Upper lobe of left lung (tissue), 6 donors: ENCODE measurements at regions not wholly inside any gene's neighbourhood (a gene's known extent, or its start where the extent isn't known, plus 50 kb on each side); places are given as distances from the start of the nearest gene placed in this dataset.
"Not testable (repeated sequence)": the region's sequence is repeated elsewhere in the genome, so short reads cannot be mapped to it uniquely, and the experiment has no call there.

Experiments
- ATAC-seq, 2 donors: fragments of 200-7000 bp; cut with Tn5 transposase; one replicate each; pipeline ENCODE4 v1.9.1; 2022; ENCODE audit warnings: mild to moderate bottlenecking in 2 of 2, moderate library complexity in 2 of 2; ENCODE audit not compliant: low FRiP score in 2 of 2
- DNase-seq, 2 donors: peaks; one replicate each; pipeline ENCODE4 v3.0.0-alpha.2; 2019 to 2020
- H3K27ac ChIP-seq, 4 donors: fragments of 200-600 bp; sonication (generic); one replicate each; pipeline ENCODE4 v1.5.1; 2016 to 2019
- H3K27me3 ChIP-seq, 4 donors: fragments of 200-600 bp; sonication (generic); one replicate each; pipeline ENCODE4 v1.5.1; 2017 to 2019
- H3K36me3 ChIP-seq, 4 donors: fragments of 200-600 bp; sonication (generic); one replicate each; pipeline ENCODE4 v1.5.1; 2016 to 2019
- H3K4me1 ChIP-seq, 4 donors: fragments of 200-600 bp; sonication (generic); one replicate each; pipeline ENCODE4 v1.5.1; 2018 to 2019
- H3K4me3 ChIP-seq, 4 donors: fragments of 200-600 bp; sonication (generic); one replicate each; pipeline ENCODE4 v1.5.1; 2017 to 2019; ENCODE audit warnings: mild to moderate bottlenecking in 2 of 4, moderate library complexity in 1 of 4
- H3K9me3 ChIP-seq, 4 donors: fragments of 200-600 bp; sonication (generic); one replicate each; pipeline ENCODE4 v1.5.1; 2018 to 2019
- CTCF ChIP-seq, 6 experiments: fragments of 450-650 bp in 4 of 6; fragments of 200-600 bp in 2 of 6; sonication (generic) in 2 of 6; IDR thresholded peaks; one replicate each; pipeline ENCODE4 v1.5.1; 2016 to 2019; ENCODE audit warnings: antibody characterized with exemption in 6 of 6
- EP300 ChIP-seq, 4 donors: sonication (generic); formaldehyde crosslinking; IDR thresholded peaks; one replicate each; pipeline ENCODE4 v1.5.1; 2017; ENCODE audit warnings: antibody characterized with exemption in 4 of 4, control low read depth in 2 of 4
- POLR2A ChIP-seq, 4 donors: fragments of 450-650 bp; IDR thresholded peaks; one replicate each; pipeline ENCODE4 v1.5.1; 2016 to 2017; ENCODE audit warnings: antibody characterized with exemption in 4 of 4, mild to moderate bottlenecking in 2 of 4
- POLR2AphosphoS5 ChIP-seq, 2 donors: sonication (generic); formaldehyde crosslinking; IDR thresholded peaks; one replicate each; pipeline ENCODE4 v1.5.1; 2017; ENCODE audit warnings: antibody characterized with exemption in 2 of 2
- WGBS, 2 donors: methylation state at CpG; one replicate each; pipeline ENCODE4 v1.1.5; 2017 to 2018; 5-methylcytosine and 5-hydroxymethylcytosine counted together
- donor health status: DM: no; HTN: no; CAD: no; lungs with moderate emphysema.
- donor health status: DM: no; HTN: yes; CAD: no; lungs with severe emphysema.

DNA sequence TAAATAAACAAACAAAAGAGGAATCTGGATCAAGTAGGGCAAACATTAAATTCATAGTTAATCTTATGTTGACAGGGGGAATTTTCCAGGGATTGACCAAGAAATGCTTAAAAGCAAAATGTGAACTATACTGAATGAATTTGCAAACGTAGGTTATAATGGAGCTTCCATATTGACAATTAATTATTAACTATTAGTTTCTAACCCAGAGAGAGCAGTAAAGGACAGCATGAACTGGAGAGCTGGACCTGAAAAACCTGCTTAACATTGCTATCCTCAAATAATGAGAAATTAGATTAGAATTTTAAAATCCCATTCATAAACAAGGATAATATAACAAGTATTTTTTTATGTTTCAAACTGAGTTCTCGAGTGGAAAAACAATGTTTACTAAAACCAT is 1089.6 kb downstream of the DNAJB9 start:
- no peak overlapping the region for H3K27ac ChIP-seq
- no peak overlapping the region for H3K4me3 ChIP-seq
- ATAC-seq (no peak), DNase-seq (no peak)
- no peak for TF ChIP-seq CTCF (IDR thresholded peaks at IDR 0.05)
- TF ChIP-seq POLR2AphosphoS5 (IDR thresholded peaks at IDR 0.05) = no peak
- no peak for TF ChIP-seq EP300 (IDR thresholded peaks at IDR 0.05)
- no peak for TF ChIP-seq POLR2A (IDR thresholded peaks at IDR 0.05)
- H3K27me3 ChIP-seq = no peaks in the 10 kb centered on the region
- 56 to 69% methylated on average over 2 of the region's 2 CpGs for WGBS, 2 donors
- no peaks in the 10 kb centered on the region for H3K4me1 ChIP-seq
- H3K9me3 ChIP-seq = no peaks in the 10 kb centered on the region
- H3K36me3 ChIP-seq = no peaks in the 10 kb centered on the region

DNA sequence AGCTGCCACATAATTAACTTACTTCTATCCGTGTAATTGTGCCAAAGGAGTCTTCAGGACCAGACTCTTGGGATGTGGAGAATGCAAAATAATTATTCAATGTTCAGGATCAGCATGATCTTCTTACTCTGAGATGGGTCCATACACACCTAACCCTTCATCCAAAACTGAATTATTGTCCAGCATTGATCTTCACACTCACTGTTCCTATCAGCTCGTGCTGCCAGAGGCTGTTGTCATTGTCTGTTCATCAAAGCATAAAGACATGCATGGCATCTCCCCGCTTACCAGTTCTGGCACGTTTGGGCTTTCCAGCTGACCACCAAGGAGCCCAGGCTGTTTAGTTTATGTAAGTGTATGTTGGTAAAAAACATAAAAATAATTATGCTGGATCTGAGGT is 1090.7 kb downstream of the DNAJB9 start:
- Histone ChIP-seq H3K4me1 (no peaks in the 10 kb centered on the region), H3K36me3 (no peaks in the 10 kb centered on the region), H3K4me3 (no peak overlapping the region), H3K9me3 (no peaks in the 10 kb centered on the region), H3K27ac (no peak overlapping the region), H3K27me3 (no peaks in the 10 kb centered on the region)
- no peak for TF ChIP-seq POLR2AphosphoS5 (IDR thresholded peaks at IDR 0.05)
- TF ChIP-seq EP300 (IDR thresholded peaks at IDR 0.05) = no peak
- no peak for TF ChIP-seq CTCF (IDR thresholded peaks at IDR 0.05)
- DNase-seq (no peak), ATAC-seq (no peak)
- 67 to 85% methylated on average over 4 of the region's 4 CpGs for WGBS, 2 donors

DNA sequence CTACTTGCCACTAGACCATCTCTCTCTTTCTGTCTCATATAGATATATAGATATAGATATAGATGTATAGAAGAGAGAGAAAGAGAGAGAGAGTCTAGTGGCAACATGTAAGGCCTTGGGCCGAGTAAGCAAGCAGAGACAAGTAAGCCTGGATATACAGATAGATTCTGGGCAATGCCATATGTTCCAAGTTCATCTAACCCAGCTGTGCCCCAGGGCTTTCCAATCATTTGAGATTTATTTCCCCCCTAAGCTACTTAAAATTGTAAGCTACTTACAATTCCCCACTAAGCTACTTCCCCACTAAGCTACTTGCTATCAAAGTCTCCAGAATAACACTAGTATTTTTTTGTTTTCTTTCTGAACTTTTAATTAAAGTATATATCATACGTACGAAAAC is 1094.1 kb downstream of the DNAJB9 start:
- H3K27me3 ChIP-seq = no peaks in the 10 kb centered on the region
- no peak for DNase-seq
- H3K4me3 ChIP-seq = no peak overlapping the region
- H3K4me1 ChIP-seq = no peaks in the 10 kb centered on the region
- TF ChIP-seq EP300 (IDR thresholded peaks at IDR 0.05) (no peak), POLR2A (IDR thresholded peaks at IDR 0.05) (no peak), CTCF (IDR thresholded peaks at IDR 0.05) (no peak), POLR2AphosphoS5 (IDR thresholded peaks at IDR 0.05) (no peak)
- no peaks in the 10 kb centered on the region for H3K36me3 ChIP-seq
- no peak for ATAC-seq
- no peak overlapping the region for H3K27ac ChIP-seq
- 86 to 87% methylated on average over 3 of the region's 3 CpGs for WGBS, 2 donors
- H3K9me3 ChIP-seq = no peaks in the 10 kb centered on the region

GRCh38 chr7:109687269-109687668 is 1117.6 kb downstream of the DNAJB9 start:
- not testable (repeated sequence) for H3K4me1 ChIP-seq, H3K4me3 ChIP-seq, DNase-seq, H3K36me3 ChIP-seq, H3K9me3 ChIP-seq, H3K27ac ChIP-seq, H3K27me3 ChIP-seq, ATAC-seq
- WGBS, 2 donors = 93 to 95% methylated on average over 2 of the region's 2 CpGs

DNA sequence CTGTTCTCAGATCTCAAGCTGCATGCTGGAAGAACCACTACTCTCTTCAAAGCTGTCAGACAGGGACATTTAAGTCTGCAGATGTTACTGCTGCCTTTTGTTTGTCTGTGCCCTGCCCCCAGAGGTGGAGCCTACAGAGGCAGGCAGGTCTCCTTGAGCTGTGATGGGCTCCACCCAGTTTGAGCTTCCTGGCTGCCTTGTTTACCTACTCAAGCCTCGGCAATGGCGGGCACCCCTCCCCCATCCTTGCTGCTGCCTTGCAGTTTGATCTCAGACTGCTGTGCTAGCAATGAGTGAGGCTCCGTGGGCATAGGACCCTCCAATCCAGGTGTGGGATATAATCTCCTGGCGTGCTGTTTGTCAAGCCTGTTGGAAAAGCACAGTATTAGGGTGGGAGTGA is 1122.9 kb downstream of the DNAJB9 start:
- 62 to 69% methylated on average over 3 to 4 of the region's 4 CpGs for WGBS, 2 donors
- not testable (repeated sequence) for DNase-seq, ATAC-seq

DNA sequence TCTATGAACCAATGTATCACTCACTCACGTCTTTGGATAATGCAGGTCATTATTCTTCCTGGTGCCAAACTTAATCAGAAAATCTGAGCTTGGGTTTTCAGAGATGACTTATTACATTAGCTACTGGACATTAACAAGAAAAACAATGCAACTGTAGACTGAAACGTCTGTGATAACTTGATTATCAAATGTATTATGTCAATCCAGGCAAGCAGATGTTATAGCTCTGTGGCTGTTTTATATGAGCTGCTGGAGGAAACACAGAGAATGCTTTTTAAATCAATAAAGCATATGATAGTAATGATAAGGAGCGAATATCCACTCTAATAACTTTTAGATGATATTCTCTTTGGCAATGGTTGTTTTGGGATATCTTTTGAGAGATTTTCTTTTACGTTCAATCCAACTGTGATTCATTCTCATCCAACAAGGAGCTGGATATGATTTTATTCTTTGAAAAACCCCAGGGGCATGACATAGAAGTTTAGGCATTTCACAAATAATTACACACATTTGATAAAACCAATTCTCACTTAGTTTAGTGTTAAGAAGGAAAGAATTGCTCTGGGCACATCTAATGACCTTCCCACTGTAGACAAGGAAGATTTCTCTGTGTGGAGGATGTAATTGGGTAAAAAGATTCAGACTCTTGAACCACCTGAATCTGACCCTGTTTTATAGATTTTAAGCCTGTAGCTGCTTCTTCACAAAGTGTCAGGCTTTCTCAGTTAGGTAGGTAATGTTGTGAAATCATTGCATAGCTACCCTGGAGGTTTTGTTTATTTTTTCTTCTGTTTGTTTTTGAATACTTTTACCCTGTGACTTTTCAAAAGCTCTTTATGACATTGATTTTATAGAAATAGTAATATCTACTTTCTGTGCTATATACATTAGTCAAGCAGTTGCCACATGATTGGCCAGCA is 1124.7 kb downstream of the DNAJB9 start:
- no peak for ATAC-seq
- 57 to 68% methylated on average over 4 of the region's 4 CpGs for WGBS, 2 donors
- no peak overlapping the region for H3K27ac ChIP-seq

More for the DNA sequence above, 1122.9 kb downstream of the DNAJB9 start:
- not testable (repeated sequence) for H3K27ac ChIP-seq, H3K4me1 ChIP-seq, H3K36me3 ChIP-seq, H3K4me3 ChIP-seq, H3K27me3 ChIP-seq, H3K9me3 ChIP-seq

More for the DNA sequence above, 1124.7 kb downstream of the DNAJB9 start:
- Histone ChIP-seq H3K27me3 (no peaks in the 10 kb centered on the region), H3K36me3 (no peaks in the 10 kb centered on the region), H3K4me3 (no peak overlapping the region), H3K9me3 (peaks cover 0 to 3% (median 0%) of the 10 kb centered on the region in 4 donors), H3K4me1 (no peaks in the 10 kb centered on the region)
- no peak for DNase-seq
- TF ChIP-seq EP300 (IDR thresholded peaks at IDR 0.05) (no peak), CTCF (IDR thresholded peaks at IDR 0.05) (no peak), POLR2AphosphoS5 (IDR thresholded peaks at IDR 0.05) (no peak), POLR2A (IDR thresholded peaks at IDR 0.05) (no peak)
